ENCODE measurements at regions not wholly inside any gene's neighbourhood (a gene's known extent, or its start where the extent isn't known, plus 50 kb on each side); places are given as distances from the start of the nearest gene placed in this dataset.

DNA sequence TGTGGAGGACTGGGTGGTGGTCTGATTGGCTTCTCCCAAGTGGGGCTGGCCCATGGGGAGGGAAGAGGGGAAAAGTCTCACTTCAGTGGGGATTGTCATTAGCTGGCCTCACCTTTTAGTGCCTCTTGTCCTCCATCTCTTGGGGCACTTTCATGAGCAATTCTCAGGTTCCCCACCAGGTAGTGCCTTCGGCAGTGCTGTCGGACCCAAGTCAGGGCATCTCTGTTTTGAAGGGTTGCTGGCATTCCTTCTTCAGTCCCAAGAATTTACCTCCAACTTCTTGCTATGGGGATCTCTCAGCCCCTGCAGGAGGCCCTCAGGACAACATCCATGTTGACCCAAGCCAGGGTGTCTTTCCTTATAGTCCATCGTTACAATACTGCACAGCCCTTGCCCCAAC lies 54.7 kb upstream of the F3 start:
- TF ChIP-seq, protein P1, sequence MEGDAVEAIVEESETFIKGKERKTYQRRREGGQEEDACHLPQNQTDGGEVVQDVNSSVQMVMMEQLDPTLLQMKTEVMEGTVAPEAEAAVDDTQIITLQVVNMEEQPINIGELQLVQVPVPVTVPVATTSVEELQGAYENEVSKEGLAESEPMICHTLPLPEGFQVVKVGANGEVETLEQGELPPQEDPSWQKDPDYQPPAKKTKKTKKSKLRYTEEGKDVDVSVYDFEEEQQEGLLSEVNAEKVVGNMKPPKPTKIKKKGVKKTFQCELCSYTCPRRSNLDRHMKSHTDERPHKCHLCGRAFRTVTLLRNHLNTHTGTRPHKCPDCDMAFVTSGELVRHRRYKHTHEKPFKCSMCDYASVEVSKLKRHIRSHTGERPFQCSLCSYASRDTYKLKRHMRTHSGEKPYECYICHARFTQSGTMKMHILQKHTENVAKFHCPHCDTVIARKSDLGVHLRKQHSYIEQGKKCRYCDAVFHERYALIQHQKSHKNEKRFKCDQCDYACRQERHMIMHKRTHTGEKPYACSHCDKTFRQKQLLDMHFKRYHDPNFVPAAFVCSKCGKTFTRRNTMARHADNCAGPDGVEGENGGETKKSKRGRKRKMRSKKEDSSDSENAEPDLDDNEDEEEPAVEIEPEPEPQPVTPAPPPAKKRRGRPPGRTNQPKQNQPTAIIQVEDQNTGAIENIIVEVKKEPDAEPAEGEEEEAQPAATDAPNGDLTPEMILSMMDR (IDR thresholded peaks at IDR 0.05; ENCODE audit: low read depth, low read length) = no peak
- TF ChIP-seq POLR2A (IDR thresholded peaks at IDR 0.05; ENCODE audit: extremely low read depth, insufficient read length) = no peak
- TF ChIP-seq, protein P2, sequence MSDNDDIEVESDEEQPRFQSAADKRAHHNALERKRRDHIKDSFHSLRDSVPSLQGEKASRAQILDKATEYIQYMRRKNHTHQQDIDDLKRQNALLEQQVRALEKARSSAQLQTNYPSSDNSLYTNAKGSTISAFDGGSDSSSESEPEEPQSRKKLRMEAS (IDR thresholded peaks at IDR 0.05; ENCODE audit: low read depth, low read length) = no peak

Data from NB4 (cell line).